ENCODE measurements at regions not wholly inside any gene's neighbourhood (a gene's known extent, or its start where the extent isn't known, plus 50 kb on each side); places are given as distances from the start of the nearest gene placed in this dataset.
A peak's percentile ranks its signal among the peaks of the same experiment; 100 is the strongest.

GRCh38 chr3:56916716-56917360 lies 115.1 kb upstream of the ARHGEF3 start:
- ATAC-seq (peak in 1 of 2 donors; percentile 14), DNase-seq (no peak)
- intact Hi-C loops (cut with DNase I) = no loop called here

- DNase-seq (peak; percentile 41), ATAC-seq (peak; percentile 71 to 80)
- intact Hi-C loops (cut with DNase I) = no loop called here
Observed at GRCh38 chr3:56915966-56916586, 114.3 kb upstream of the ARHGEF3 start.

GRCh38 chr3:56914646-56915045 lies 112.9 kb upstream of the ARHGEF3 start:
- no peak for DNase-seq
- no peak for ATAC-seq
- intact Hi-C loops (cut with DNase I) = no loop called here

GRCh38 chr3:56911363-56911762 lies 109.6 kb upstream of the ARHGEF3 start:
- intact Hi-C loops (cut with DNase I) = no loop called here
- DNase-seq (peak; percentile 31), ATAC-seq (peak in 1 of 2 donors; percentile 58)

- intact Hi-C loops (cut with DNase I) = no loop called here
- DNase-seq (no peak), ATAC-seq (no peak)
Observed at GRCh38 chr3:56909349-56909748, 107.6 kb upstream of the ARHGEF3 start.

GRCh38 chr3:56908004-56908403 lies 106.3 kb upstream of the ARHGEF3 start:
- ATAC-seq = no peak
- no peak for DNase-seq
- intact Hi-C loops (cut with DNase I) = no loop called here

- DNase-seq (no peak), ATAC-seq (no peak)
- intact Hi-C loops (cut with DNase I) = no loop called here
Observed at GRCh38 chr3:56904552-56905215, 102.9 kb upstream of the ARHGEF3 start.

GRCh38 chr3:56903231-56903782 lies 101.6 kb upstream of the ARHGEF3 start:
- ATAC-seq (no peak), DNase-seq (no peak)
- intact Hi-C loops (cut with DNase I) = no loop called here

GRCh38 chr3:56902468-56903160 lies 100.9 kb upstream of the ARHGEF3 start:
- intact Hi-C loops (cut with DNase I) = no loop called here
- ATAC-seq (no peak), DNase-seq (no peak)

GRCh38 chr3:56900801-56901200 lies 99.1 kb upstream of the ARHGEF3 start:
- DNase-seq (no peak), ATAC-seq (no peak)
- intact Hi-C loops (cut with DNase I) = no loop called here

- ATAC-seq = no peak
- intact Hi-C loops (cut with DNase I) = loop anchor here in 1 of 2 donors (10.0 kb wide), 1 partner anchor 95 kb away; the partner anchor contains the start of gene ARHGEF3
- DNase-seq = no peak
Observed at GRCh38 chr3:56899851-56900250, 98.1 kb upstream of the ARHGEF3 start.

GRCh38 chr3:56899078-56899477 lies 97.3 kb upstream of the ARHGEF3 start:
- ATAC-seq = no peak
- DNase-seq = no peak
- intact Hi-C loops (cut with DNase I) = loop anchor here in 1 of 2 donors (10.0 kb wide), 1 partner anchor 94 kb away; the partner anchor contains the start of gene ARHGEF3

GRCh38 chr3:56896357-56896756 lies 94.6 kb upstream of the ARHGEF3 start:
- intact Hi-C loops (cut with DNase I) = loop anchor here in 1 of 2 donors (10.0 kb wide), 1 partner anchor 92 kb away; the partner anchor contains the start of gene ARHGEF3
- DNase-seq = no peak
- no peak for ATAC-seq

- ATAC-seq (peak; percentile 70 to 77), DNase-seq (peak; percentile 20)
- intact Hi-C loops (cut with DNase I) = loop anchor here in 1 of 2 donors (10.0 kb wide), 1 partner anchor 90 kb away; the partner anchor contains the start of gene ARHGEF3
Observed at GRCh38 chr3:56894881-56895431, 93.2 kb upstream of the ARHGEF3 start.

- intact Hi-C loops (cut with DNase I) = loop anchor here in 1 of 2 donors (10.0 kb wide), 1 partner anchor 86 kb away; the partner anchor contains the start of gene ARHGEF3
- no peak for ATAC-seq
- DNase-seq = no peak
Observed at GRCh38 chr3:56890448-56891091, 88.8 kb upstream of the ARHGEF3 start.

- ATAC-seq (no peak), DNase-seq (no peak)
- intact Hi-C loops (cut with DNase I) = no loop called here
Observed at GRCh38 chr3:56889131-56889530, 87.4 kb upstream of the ARHGEF3 start.

- ATAC-seq (peak in 1 of 2 donors; percentile 25), DNase-seq (no peak)
- intact Hi-C loops (cut with DNase I) = no loop called here
Observed at GRCh38 chr3:56887402-56888025, 85.8 kb upstream of the ARHGEF3 start.

GRCh38 chr3:56886314-56886713 lies 84.6 kb upstream of the ARHGEF3 start:
- DNase-seq (no peak), ATAC-seq (no peak)
- intact Hi-C loops (cut with DNase I) = no loop called here
